Muscle layer of duodenum (tissue), 2 donors: ENCODE measurements at regions not wholly inside any gene's neighbourhood (a gene's known extent, or its start where the extent isn't known, plus 50 kb on each side); places are given as distances from the start of the nearest gene placed in this dataset.
"Not testable (repeated sequence)": the region's sequence is repeated elsewhere in the genome, so short reads cannot be mapped to it uniquely, and the experiment has no call there.

Experiments
- H3K27ac ChIP-seq: one replicate; pipeline ENCODE4 v1.7.0; 2013; ENCODE audit warnings: mild to moderate bottlenecking, low read length
- H3K27me3 ChIP-seq: one replicate; pipeline ENCODE4 v1.7.0; 2013; ENCODE audit warnings: low read depth, mild to moderate bottlenecking, control low read depth, low read length
- H3K36me3 ChIP-seq, 2 donors: one replicate each; pipeline ENCODE4 v1.7.0; 2013; ENCODE audit warnings: low read length in 2 of 2, control low read depth in 1 of 2, mild to moderate bottlenecking in 1 of 2; ENCODE audit not compliant: insufficient read depth in 2 of 2, control insufficient read depth in 1 of 2
- H3K4me1 ChIP-seq, 2 donors: one replicate each; pipeline ENCODE4 v1.7.0; 2013; ENCODE audit warnings: low read length in 2 of 2, mild to moderate bottlenecking in 2 of 2, control low read depth in 1 of 2, moderate library complexity in 1 of 2; ENCODE audit not compliant: insufficient read depth in 2 of 2, control insufficient read depth in 1 of 2
- H3K4me3 ChIP-seq, 2 donors: one replicate each; pipeline ENCODE4 v1.7.0; 2013; ENCODE audit warnings: low read length in 2 of 2, low read depth in 1 of 2, mild to moderate bottlenecking in 1 of 2
- H3K9me3 ChIP-seq, 2 donors: one replicate each; pipeline ENCODE4 v1.7.0; 2013; ENCODE audit warnings: low read length in 2 of 2, control low read depth in 1 of 2, mild to moderate bottlenecking in 1 of 2; ENCODE audit not compliant: control insufficient read depth in 1 of 2
- donor health status: healthy.

DNA sequence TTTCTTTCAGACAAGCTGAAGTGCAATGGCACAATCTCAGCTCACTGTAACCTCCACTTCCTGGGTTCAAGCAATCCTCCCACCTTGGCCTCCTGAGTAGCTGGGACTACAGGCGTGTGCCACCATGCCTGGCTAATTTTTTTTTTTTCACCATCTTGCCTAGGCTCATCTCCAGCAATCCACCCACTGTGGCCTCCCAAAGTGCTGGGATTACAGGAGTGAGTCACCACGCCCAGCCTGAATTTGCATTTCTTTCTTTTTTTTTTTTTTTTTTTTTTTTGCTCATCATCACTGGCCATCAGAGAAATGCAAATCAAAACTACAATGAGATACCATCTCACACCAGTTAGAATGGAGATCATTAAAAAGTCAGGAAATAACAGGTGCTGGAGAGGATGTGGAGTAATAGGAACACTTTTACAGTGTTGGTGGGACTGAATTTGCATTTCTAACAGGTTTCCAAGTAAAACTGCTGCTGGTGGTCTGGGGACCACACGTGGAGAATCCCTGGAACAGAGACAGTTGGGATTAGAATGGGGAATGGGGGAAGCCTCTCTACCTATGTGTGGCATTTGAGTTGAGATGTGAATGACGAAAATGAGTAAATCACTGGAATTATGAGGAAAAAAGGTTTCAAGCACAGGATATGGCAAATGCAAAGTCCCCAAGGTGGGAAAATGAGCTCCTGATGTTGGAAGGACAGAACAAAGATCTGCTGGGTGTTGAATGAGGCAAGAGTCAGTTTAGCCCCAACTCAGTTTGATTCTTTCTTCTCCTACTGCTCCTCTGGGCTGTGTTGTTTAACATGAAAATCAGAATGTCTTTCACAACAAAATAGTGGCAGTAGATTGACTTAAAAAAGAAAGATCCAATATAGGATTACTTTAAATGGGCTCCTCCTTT lies 88.8 kb upstream of the MAP4K4 start:
- H3K9me3 ChIP-seq = no peaks in the 10 kb centered on the region
- H3K4me3 ChIP-seq = no peak overlapping the region
- H3K4me1 ChIP-seq = peaks cover 0 to 4% of the 10 kb centered on the region in 2 donors
- no peaks in the 10 kb centered on the region for H3K27me3 ChIP-seq
- no peaks in the 10 kb centered on the region for H3K36me3 ChIP-seq
- H3K27ac ChIP-seq = no peak overlapping the region

DNA sequence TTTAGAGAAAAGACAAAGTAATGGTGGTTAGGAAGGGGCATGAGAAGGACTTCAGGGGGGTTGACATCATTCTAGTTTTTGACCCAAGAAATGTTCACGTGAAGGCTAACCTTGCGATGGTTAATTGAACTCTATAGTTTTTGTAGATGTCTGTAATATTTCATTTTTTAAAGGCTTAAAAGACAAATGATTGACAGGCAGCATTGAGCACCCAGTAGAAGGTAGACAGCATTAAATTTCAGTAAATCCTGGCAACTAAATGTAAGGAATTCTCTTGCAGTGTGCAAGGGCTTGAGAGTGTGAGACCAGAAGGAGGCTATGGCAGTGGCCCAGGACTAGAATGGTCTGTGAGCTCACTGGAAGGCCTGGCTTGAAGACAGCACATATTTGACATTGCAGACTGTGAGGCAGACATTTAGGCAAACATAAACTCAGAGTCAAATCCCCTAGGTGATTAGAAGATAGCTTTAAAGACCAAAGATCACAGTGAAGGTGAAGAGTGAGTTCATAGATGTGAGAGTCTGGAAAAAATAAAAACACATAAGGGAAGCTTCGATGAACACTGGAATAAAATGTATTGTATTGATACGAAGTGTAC lies 100.1 kb upstream of the MAP4K4 start:
- Histone ChIP-seq H3K27me3 (no peaks in the 10 kb centered on the region), H3K9me3 (no peaks in the 10 kb centered on the region), H3K4me3 (no peak overlapping the region), H3K36me3 (no peaks in the 10 kb centered on the region), H3K4me1 (peaks cover 0 to 3% of the 10 kb centered on the region in 2 donors), H3K27ac (no peak overlapping the region)

DNA sequence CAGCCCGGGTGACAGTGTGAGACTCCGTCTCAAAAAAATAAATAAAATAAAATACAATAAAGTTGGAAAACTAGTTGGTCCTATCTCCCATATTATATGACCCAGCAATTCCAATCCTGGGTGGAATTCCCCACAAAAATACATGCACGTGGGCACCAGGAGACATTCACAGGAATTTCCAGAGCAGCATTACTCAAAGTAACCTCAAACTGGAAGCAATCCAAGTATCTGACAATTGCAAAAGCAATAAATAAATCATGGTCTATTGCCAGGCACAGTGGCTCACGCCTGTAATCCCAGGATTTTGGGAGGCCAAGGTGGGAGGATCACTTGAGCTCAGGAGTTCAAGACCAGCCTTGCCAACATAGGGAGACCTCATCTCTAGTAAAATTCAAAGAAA lies 101.2 kb upstream of the MAP4K4 start:
- Histone ChIP-seq H3K27ac (no peak overlapping the region), H3K9me3 (no peaks in the 10 kb centered on the region), H3K4me1 (peaks cover 0 to 3% of the 10 kb centered on the region in 2 donors), H3K36me3 (no peaks in the 10 kb centered on the region), H3K27me3 (no peaks in the 10 kb centered on the region), H3K4me3 (no peak overlapping the region)

DNA sequence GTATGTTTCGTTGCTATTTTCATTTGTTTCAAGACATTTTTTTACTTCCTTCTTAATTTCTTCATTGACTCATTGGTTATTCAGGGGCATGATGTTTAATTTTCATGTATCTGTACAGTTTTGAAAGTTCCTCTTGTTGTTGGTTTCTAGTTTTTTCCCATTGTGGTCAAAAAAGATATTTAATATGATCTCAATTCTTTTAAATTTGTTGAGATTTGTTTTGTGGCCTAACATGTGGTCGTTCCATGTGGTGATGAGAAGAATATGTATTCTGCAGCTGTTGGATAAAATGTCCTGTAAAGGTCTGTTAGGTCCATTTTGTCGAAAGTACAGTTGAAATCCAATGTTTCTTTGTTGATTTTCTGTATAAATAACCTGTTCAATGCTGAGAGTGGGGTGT lies 110.3 kb upstream of the MAP4K4 start:
- H3K4me1 ChIP-seq = no peaks in the 10 kb centered on the region
- H3K4me3 ChIP-seq = no peak overlapping the region
- H3K36me3 ChIP-seq = no peaks in the 10 kb centered on the region
- H3K27me3 ChIP-seq = no peaks in the 10 kb centered on the region
- H3K27ac ChIP-seq = no peak overlapping the region
- peaks cover 0 to 4% of the 10 kb centered on the region in 2 donors for H3K9me3 ChIP-seq

DNA sequence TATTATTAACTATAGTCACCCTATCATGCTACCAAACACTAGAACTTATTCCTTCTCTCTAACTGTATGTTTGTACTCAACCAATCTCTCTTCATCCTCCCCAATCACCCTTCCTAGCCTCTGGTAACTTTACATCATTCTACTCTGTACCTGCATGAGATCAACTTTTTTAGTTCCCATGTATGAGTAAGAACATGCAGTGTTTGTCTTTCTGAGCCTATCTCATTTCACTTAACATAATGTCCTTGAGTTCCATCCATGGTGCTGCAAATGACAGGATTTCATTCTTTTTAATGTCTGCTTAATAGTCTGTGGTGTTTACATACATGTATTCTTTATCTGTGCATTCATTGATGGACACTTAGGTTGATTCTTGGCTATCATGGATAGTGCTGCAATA lies 108.9 kb upstream of the RFX8 start:
- Histone ChIP-seq H3K4me3 (no peak overlapping the region), H3K4me1 (no peaks in the 10 kb centered on the region), H3K9me3 (no peaks in the 10 kb centered on the region), H3K36me3 (no peaks in the 10 kb centered on the region), H3K27me3 (no peaks in the 10 kb centered on the region), H3K27ac (no peak overlapping the region)

DNA sequence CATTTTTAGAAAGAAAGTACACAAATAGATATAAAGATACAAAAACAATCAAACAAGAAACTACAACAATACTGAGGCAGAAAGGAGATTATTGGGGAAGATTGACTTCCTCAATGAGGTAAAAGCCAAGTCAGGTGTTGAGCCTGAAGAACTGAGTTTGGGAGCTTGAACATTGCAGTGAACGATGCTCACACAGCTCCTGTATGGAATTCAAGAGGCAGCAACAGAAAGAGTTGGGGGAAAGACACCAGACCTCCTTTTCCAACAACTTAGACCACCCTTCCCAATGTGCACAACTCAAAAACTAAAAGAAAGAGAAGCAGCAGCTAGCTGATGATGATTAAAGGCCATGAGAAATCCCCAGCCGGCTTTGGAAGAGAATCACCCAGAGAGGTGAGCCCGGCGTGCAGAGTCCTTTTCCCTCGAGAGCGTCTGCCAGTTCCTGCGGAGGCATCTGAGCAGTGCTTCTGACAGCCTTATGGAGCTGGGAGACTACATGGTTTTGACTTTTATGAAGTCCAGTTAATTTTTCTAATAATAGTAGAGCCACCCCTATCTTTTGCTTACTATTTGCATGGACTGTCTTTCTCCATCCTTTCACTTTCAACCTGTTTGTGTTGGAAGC lies 106.9 kb upstream of the RFX8 start:
- no peaks in the 10 kb centered on the region for H3K4me1 ChIP-seq
- H3K27ac ChIP-seq = no peak overlapping the region
- no peaks in the 10 kb centered on the region for H3K9me3 ChIP-seq
- no peaks in the 10 kb centered on the region for H3K36me3 ChIP-seq
- no peak overlapping the region for H3K4me3 ChIP-seq
- no peaks in the 10 kb centered on the region for H3K27me3 ChIP-seq

DNA sequence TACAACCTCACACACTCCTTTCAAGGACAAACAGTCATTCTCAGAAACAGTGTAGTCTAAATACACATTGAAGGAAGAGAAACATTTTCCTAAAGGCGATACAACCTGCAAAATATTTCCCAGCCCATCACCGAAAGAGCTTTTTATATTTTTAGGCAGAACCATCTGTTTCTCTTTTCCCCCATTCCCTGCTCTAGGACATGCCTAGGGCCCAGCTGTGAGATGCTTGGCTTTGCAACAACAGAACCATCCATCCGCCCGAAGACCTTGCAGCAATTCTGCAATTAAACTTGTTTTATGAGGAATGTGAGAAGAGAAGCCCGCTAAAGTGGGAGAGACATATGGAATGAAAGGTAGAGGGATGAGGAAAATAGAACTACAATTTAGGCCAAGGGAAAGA lies 105.6 kb upstream of the RFX8 start:
- Histone ChIP-seq H3K27ac (no peak overlapping the region), H3K27me3 (no peaks in the 10 kb centered on the region), H3K4me3 (no peak overlapping the region), H3K9me3 (no peaks in the 10 kb centered on the region), H3K36me3 (no peaks in the 10 kb centered on the region), H3K4me1 (no peaks in the 10 kb centered on the region)

DNA sequence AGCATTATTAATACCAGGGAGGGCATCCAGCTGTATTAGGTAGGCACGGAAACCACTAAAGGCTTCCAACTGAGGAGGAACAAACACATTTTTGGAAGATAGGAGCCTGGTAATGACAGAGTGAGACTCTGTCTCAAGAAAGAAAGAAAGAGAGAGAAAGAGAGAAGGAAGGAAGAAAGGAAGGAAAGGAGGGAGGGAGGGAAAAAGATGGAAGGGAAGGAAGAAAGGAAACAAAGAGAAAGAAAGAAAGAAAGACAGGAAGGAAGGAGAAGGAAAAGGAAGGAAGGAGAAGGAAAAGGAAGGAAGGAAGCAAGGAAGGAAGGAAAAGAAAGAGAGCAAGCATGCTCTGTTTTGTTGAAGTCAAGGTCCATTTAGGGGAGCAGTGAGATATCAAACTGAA lies 103.8 kb upstream of the RFX8 start:
- no peak overlapping the region for H3K4me3 ChIP-seq
- H3K36me3 ChIP-seq = no peaks in the 10 kb centered on the region
- no peaks in the 10 kb centered on the region for H3K4me1 ChIP-seq
- H3K27me3 ChIP-seq = no peaks in the 10 kb centered on the region
- H3K27ac ChIP-seq = no peak overlapping the region
- no peaks in the 10 kb centered on the region for H3K9me3 ChIP-seq

DNA sequence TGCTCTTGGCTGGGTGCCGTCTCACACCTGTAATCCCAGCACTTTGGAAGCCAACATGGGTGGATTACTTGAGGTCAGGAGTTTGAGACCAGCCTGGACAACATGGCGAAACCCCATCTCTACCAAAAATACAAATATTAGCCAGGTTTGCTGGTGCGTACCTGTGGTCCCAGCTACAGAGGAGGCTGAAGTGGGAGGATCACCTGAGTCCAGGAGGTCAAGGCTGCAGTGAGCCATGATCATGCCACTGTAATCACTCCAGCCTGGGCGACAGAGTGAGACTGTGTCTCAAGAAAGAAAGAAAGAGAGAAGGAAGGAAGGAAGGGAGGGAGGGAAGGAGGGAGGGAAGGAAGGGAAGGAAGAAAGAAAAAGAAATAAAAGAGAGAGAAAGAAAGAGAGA lies 103.2 kb upstream of the RFX8 start:
- H3K36me3 ChIP-seq, H3K27me3 ChIP-seq, H3K4me1 ChIP-seq, H3K9me3 ChIP-seq, H3K27ac ChIP-seq, H3K4me3 ChIP-seq: not testable (repeated sequence)

DNA sequence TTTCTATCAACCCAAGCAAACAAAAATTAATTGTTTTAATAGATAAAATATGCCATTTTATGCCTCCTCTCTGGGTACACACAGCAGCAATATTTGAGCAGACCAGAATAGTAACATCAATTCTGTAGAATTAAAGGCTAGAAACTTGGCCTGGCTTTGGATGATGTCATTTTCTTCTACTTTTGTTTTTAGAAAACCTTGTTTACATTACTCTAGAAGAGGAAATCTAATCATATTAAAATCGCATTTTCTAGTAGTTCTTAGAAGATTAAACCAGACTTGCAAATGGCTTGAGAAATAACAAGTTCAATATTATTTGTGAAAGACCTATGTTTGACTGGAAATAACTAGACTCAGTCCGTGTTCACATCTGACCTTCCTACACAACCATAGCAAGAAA lies 102.3 kb upstream of the RFX8 start:
- Histone ChIP-seq H3K9me3 (no peaks in the 10 kb centered on the region), H3K27ac (no peak overlapping the region), H3K4me1 (no peaks in the 10 kb centered on the region), H3K27me3 (no peaks in the 10 kb centered on the region), H3K36me3 (no peaks in the 10 kb centered on the region), H3K4me3 (no peak overlapping the region)

DNA sequence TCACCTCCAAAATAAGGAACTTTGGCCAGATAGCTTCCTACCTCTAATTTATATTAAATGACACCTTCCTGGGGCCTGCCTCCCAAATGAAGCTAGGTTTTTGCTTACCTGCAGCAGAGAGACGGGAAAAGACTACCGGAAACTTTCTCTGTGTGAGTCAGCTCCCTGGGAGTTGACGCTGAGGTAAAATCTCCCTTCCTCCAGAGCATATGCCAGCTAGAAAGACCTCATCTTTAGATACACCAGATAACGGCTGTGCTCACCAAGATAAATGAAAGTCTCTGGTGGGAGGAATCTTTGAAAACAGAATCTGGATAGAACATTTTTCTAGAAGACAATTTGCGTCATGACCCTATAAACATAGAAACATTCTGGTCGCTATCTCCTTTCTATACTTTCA lies 99.7 kb upstream of the RFX8 start:
- H3K4me1 ChIP-seq = no peaks in the 10 kb centered on the region
- H3K27ac ChIP-seq = no peak overlapping the region
- no peaks in the 10 kb centered on the region for H3K27me3 ChIP-seq
- no peaks in the 10 kb centered on the region for H3K9me3 ChIP-seq
- no peaks in the 10 kb centered on the region for H3K36me3 ChIP-seq
- no peak overlapping the region for H3K4me3 ChIP-seq
